NCI-H526 (cell line): ENCODE measurements at regions not wholly inside any gene's neighbourhood (a gene's known extent, or its start where the extent isn't known, plus 50 kb on each side); places are given as distances from the start of the nearest gene placed in this dataset.

Experiments used
- DNase-seq, 2 experiments: peaks; one replicate each; lab custom pipeline; 2025; lab: John Stamatoyannopoulos, UW

DNA sequence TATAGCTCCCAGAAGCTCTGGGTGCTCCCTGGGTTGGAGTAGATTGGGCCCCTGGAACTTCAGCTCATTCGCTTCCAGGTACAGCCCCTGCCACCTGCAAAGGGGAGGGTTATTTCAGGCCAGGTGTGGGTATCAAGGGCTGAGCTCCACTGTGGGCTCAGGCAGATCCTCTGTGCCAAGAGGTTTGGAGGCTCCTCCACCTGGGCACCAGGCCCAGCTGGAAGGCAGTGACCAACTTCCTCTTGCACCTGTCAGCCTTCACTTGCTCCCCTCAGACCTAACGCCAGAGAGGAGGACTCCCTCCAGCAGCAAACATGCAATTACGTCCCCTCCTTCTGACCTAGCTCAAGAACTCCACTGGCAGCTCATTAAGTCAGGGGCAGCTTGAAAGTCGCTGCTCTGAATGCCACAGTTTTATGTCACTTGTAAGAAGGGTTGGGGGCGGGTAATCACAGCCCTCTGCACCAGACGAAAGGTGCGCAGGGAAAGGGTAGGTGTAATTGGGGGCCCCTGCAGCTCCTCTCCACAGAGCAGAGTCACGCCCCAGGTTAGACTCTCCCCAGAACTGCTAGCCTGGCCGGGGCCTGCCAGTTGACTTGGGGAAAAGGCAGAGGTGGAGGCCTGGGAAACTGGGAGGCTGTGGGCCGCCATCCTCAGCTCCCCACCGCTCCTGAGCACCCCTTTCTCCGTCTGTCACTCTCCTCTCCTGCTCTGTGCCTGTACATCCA is 125.0 kb upstream of the TMPRSS2 start:
- DNase-seq, result no peak

DNA sequence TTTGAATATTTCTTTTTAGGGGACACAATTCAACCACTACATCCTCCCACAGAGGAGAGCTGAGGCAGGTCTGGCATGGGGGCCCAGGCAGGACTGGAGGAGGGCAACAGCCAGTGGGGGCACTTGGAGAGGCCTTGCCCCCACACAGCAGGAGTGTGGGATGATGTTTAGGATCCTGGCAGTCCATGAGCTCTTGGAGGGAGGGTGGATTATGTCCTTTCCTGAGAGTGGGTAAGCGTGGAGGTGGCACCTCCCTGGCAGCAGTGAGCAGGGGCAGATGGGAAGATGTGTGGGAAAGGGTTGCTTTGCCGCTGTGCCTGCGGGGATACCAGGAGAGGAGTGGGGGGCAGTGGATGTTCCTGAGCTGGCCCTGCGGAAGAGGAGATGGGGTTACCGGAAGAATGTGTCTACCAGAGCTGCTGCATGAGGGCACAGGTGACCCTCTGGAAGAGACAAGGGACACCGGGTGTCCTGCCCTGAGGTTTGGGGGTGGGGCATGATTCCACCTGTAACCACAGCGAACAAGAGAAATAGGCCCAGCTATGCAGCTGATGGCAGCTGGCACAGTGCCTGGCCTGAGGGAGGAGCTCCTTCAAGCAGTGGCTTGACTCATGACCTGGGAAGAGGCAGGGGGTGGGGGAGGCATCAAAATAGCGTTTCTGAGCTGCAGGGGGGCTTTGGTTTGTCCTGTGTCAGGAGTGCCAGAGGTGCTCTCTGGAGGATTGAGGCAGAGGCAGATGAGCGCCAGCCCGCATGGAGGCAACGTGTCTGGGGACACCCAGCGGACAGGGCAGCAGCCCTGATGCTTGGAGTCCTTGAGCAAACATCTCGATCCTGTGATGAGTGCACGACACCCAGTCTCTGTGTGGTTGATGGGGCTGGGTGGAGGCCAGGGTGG is 123.9 kb upstream of the TMPRSS2 start:
- peak in 1 of 2 experiments; percentile 6 for DNase-seq

DNA sequence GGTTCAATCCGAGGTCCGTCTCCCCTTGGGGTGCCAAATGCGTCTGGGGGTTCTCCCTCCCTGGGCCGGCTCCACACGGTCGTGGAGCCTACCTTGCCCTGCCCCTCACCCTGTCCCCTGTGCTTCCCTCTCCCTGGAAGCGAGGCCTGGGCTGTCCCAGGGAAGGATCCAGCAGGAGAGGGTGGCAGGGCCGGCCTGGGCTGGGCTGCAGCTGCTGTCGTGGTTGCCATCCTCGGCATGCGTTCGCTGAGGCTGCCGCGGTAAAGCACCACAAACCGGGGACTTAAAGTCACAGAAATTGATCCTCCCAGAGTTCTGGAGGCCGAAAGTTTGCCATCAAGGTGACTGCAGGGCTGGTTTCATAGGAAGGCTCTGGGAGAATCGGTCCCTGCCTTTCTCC is 123.0 kb upstream of the TMPRSS2 start:
- no peak for DNase-seq

DNA sequence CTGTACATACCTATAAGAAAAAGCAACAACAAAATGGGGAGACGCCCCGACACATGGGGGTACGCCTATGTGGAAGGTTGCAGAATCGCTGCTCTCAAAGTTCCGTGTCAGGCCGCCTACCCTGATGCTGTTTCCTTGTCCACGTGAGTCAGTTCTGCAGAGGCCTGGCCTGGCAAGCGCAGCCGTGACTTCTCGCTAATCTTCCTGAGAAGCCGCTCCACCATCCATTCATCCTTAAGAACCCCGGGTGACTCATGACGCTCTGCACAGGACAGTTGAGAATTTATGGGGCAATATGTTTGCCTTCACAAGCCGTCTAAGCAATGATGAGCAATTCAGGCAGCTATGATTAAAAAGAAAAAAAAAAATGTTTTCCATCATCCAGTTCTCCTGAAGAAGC is 122.3 kb upstream of the TMPRSS2 start:
- no peak for DNase-seq

DNA sequence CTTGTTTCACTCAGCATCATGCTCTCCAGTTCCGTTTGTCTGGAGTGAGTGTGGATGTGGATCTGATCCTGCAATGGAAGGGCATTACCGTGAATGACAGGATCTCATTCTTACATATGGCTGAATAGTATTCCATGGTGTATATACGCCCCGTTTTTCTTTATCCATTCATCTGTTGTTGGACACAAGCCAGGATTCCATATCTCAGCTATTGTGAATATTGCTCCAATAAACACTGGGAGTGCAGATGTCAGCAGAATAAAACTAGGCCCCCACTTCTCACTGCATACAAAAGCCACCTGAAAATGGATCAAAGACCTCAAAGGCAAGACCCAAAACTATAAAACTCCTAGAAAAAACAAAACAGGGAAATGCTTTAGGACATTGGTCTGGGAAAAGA is 120.3 kb upstream of the TMPRSS2 start:
- DNase-seq, result no peak

DNA sequence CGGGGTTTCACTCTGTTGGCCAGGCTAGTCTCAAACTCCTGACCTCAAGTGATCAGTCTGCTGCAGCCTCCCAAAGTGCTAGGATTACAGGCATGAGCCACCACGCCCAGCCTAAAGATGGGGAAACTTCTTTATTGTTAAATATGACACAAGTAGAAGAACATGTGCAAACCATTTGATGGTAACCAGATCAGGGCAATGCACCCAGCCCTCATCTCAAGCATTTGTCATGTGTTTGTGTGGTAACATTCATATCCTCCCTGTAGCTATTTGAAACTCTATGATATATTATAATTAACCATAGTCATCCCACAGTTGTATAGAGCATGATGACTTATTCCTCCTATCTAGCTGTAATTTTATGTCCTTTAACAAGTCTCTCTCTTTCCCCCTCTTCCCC is 119.5 kb upstream of the TMPRSS2 start:
- DNase-seq, result no peak

DNA sequence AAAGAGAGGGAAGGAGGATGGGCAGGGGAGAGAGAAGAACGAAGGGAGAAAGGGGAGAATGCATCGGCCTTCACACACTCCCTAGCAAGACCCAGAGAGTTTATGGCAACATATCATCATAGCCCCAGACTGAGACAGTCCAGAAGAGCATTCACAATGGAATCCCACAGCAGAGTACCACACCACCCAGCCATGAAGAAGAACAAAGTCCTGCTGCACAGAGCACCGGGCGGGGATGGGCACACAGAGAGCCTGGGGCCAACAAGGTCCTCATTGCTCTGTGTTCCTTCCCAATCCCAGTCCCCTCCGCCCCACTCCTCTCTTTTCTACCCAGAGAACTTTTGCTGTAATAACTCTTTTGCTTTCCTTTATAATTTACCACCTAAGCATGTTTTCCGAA is 118.1 kb upstream of the TMPRSS2 start:
- DNase-seq, result no peak

DNA sequence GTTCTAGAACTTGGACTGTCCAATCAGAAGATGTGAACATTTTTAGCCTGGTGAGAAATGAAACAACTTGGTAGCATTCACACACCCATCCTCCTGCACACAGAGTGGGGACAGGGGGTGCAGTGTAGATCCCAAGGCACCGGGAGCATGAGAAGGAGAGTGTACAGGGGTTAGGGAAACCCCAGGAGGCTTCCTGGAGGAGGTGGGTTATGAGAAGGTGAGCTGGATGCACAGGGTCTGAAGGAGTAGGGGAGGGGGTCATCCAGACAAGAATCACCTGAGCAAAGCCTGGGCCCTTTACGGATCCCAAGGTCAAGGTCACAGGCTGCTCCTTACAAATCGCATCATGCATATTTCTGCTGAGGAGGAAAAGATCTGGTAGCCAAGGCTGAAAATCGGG is 117.5 kb upstream of the TMPRSS2 start:
- no peak for DNase-seq

DNA sequence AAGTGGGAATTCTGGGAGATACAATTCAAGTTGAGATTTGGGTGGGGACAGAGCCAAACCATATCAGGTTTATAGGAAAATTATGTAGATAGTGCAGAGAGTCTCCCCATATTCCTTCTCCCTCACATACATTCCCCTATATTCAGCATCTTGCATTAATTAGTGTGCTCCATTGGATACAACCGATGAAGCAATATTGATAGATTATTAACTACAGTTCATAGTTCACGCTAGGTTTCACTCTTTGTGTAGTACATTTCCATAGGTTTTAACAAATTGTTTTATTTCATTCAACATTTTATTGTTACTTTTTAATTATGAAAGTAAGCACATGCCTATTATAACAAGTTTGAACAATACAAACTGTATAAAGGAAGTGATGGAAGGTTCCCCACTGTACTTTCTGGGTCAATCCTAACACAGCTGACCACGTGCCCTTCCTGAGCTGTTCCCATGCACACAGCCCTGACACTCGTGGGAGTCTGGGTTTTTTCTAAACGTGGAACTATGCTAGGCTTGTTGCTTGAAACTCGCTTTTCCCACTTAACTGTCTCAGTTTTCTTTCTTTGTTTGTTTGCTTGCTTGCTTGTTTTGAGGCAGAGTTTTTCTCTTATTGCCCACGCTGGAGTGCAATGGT is 116.8 kb upstream of the TMPRSS2 start:
- DNase-seq, result no peak

DNA sequence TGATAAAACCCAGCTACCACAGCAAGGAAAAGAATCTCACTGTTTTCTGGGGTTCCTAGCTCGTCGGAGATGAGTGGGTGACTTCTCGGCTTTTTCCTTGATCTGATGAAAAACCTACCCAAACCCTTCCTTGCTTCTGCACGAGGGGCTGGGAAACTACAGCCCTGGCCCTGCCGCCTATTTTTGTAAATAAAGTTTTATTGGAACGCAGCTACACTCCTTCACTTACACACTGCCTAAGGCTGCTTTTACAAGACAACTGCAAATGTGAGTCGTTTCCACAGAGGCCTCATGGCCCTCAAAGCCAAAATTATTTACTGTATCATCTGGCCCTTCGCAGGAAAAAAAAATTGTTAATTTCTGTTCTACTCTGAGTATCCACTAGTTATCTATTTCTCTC is 116.0 kb upstream of the TMPRSS2 start:
- DNase-seq, result no peak

DNA sequence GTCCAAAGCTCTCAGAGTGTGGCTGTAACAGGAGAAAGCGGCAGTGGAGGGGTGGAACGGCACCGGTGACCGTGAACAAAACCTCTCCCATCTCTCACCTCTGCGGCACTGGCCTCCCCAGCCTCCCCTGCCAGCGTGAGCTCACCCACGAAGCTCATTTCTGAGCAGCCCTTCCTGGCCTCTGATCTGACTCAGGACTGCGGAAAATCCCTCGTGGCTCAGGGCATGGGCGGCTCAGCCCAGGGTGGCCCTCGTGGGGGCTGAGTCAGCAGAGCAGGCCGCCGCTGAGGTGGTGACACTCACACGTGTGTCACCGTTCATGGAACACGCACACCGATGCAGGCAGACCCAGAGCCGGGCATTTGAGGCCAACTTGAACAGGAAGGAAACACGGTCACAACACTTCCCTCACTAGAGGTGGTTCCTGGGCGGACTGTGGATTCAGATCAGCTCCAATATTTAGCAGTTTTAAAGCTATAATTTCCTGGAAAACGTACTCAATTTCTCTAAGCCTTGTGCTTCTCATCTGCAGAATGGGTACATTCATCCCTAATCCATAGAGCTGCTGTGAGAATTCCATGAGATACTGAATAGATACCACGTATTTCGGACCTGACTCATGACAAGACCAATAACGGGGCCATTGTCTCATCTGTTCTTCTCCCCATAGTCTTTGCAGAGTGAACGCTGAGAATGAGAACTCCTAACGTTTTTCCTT is 115.0 kb upstream of the TMPRSS2 start:
- DNase-seq, result no peak

DNA sequence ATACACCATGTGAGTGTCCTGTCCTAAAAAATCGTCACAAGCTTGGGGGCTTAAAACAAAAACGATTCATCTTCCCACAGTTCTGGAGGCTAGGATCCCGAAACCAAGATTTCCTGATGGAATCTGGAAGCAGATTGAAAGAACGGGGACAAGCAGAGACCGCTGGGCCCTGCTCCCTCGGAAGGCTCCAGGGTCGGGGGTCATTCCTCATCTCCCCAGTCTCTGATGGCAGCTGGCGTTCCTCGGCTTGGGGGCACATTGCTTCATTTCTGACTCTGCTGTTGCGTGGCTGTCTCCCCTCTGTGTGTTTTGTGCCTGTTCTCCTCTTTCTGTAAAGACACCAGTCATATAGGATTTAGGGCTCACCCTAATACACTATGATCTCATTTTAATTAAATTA is 114.2 kb upstream of the TMPRSS2 start:
- DNase-seq, result no peak

DNA sequence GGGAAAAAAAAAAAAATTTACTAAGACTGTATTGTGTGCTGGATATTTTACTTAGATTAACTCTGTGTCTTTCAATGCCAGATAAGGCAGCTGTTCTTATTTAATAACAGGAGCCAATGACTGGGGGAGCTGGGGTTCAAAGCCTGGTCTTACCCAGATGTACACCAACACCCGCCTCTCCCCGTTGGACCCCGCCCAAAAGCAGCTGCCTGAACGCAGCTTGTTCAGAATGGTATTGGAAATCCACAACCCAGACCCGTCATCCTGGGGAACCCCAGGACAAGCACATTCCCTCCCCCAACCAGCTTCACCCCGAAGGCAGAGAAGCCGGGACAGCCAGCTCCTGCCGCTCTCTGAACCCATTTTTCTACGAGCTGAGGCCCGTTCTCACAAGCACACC is 113.6 kb upstream of the TMPRSS2 start:
- DNase-seq, result no peak

DNA sequence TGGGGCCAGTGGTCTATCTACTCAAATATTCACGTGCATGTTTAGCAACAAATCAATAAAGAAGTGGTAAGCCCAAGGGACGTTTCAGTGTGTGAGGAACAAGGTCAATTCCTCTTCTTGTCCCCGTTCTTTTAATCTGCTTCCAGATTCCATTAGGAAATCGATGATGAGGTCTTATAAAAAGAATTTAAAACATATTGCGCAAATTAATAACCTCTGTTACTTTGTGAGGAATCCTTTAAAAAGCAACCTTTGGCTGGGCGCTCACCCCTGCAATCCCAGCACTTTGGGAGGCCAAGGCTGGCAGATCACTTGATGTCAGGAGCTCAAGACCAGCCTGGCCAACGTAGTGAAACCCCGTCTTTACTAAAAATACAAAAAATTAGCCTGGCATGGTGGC is 113.0 kb upstream of the TMPRSS2 start:
- DNase-seq, result no peak

DNA sequence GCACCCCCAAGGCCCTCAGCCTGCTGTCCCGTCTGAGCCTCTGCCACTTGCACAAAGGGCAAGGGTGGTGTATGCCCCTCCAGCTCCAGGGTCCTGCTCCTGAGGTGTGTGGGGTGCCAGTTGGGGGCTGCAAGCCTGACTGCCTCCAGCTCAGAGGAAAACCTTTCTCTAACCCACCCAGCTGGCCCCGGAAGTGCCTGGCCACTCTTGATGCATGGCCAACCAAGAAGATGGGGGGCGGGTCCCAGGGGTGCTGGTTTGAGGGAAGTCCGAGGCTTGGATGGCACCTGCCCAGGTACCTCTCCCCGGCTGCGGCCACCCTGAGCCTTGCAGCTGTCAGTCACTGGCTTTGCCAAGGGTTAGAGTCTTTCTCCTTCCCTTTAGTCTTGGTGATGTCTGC is 112.6 kb upstream of the TMPRSS2 start:
- DNase-seq, result no peak

DNA sequence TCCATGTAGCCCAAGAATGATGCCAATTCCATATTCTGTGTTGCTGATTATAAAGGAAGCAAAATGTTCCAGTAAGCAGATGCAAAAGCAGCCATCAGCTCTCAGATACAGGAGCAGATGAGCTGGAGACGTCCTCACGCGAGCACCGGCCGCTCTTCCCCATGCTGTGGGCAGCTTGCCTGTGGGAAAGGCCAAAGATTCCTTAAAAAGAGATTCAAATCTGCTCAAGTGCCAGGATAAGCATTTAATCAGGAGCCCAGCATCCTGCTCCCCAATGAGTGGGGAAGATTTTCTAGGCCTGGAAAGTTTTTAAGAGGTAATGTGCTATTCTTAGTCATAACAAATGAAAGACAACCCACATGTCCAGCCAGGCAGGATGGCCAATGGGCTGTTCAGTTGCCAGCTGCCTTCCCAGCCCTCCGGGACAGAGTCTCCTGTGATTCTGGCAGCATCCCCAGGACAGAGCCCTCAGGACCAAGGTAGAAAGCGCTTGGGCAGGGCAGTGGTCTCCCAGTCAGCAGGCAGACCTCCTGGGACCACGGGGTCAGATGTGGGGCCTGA is 108.2 kb upstream of the TMPRSS2 start:
- no peak for DNase-seq

DNA sequence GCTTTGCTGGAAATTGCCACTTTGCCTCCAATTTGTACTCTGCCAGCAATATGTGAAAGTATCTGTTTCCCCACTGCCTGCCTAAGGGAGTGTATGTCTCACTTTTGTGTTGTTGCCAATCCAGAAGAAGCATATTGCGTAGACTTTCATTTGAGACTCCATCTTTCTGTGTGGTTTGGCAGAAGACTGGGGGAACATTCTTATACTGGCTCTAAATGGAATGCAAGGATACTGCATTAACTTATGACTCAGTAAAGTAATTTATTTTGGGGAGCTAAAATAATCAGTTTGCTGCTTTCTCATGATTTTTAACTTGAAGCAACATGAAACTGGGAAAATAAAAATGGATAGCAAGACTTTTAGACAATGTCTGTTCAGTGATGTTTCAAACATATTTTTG is 107.7 kb upstream of the TMPRSS2 start:
- DNase-seq, result no peak

DNA sequence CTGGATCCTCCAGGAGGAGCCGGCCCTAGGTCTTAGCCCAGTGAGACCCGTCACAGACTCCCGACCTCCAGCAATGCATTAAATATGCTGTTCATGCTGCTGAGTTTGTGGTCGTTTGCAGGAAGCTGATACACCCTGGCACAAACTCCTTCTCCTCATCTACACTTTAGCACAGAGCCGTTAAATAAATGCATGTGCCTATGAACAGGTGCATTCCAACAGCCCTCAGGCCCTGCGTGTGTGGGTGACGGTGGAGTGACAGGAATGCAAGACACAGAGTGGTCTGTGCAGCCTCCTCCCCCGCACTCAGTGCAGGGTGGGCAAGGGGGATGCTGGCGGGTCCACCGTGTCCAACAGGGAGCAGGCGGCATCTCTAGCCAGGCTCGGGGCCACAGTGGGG is 106.6 kb upstream of the TMPRSS2 start:
- DNase-seq, result no peak

DNA sequence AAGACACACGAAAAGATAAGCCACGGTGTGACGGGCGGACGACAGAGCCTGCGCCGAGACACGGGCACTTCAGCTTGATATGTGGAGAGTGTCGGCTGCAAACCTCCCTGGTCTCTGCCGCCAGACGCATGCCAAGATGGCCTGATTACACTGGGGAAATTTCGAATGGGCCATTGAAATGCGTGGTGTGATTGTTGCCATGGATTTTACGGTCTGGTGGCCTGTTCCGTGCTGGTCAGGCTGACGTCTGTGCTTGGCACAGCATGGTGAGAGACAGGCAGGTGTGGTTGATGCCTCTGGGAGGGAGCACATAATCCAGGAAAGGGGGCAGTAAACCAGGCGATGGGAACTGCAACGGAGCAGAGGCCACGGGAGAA is 105.6 kb upstream of the TMPRSS2 start:
- DNase-seq, result no peak

DNA sequence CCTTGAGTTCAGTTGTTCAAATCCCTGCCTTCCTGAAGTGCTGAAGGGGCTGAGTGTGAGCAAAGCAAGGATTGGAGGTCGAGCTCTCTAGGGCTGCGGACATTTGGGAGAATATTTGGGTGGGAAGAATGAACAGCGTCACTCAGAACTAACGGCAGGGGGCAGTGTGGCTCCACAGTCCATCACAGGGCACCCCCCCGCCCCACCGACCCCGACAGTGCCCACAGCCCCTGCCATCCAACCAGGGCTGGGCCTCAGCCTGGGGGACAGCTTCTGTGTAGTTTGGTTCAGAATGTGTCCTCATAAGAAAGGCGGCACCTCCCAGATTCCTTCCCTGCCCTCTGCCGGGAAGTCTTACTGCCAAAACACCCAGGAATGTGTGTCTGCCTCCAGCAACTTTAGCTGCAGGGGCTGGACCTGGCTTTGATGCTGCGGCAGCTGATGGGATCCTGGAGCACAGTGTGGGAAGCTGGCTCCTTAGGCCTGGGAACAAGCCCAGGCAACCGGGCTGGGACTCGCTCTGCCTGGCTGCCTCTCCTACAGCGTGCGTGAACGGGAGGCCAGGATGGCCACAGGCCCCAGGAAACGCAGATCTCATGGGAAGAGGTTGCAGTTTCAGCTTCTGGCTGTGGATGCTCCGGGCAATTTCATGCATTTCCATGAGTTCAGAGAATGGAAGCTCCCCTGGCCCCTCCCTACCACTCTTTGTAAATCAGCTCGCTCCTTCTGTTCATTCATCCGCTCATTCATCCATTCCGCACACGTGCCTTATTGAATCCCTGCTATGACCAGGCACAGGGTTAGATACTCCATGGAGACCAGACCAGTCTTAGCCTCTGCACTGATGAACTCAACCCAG is 104.9 kb upstream of the TMPRSS2 start:
- DNase-seq, result peak in 1 of 2 experiments; percentile 71

DNA sequence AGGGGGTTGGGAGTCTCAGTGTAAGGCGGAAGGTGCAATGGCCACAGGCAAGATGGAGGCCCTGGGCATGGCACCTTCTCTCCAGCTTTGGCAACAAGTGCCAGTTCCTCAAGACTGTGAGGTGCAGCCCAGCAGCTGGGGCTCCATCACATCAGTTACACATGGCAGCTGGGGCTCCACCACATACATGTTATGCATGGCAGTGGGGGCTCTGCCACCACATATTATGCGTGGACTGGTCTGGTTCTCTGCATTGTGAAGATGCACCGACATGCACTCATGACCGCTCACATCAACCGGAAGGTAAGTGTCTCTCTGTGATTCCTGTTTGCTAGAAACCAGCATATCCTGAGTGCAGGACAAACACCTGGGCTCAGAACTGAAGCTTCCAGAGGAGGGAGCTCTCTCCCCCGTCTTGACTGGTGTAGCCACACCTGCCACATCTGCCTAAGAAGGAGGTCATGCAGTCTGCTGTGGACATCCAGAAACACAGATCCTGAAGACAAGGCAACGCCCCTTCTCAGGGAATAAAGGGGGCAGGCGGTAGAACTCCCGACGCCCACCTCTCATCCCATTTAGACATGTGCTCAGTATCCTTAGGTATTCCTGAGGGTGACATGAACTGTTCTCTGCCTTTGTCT is 104.1 kb upstream of the TMPRSS2 start:
- peak; percentile 35 to 78 for DNase-seq
